ENCODE measurements at regions not wholly inside any gene's neighbourhood (a gene's known extent, or its start where the extent isn't known, plus 50 kb on each side); places are given as distances from the start of the nearest gene placed in this dataset.

GRCh38 chr13:51523082-51523518, 61.2 kb upstream of the WDFY2 start:
- no peak for TF ChIP-seq EZH2 (IDR thresholded peaks at IDR 0.05; ENCODE audit: borderline replicate concordance)
- no peak for TF ChIP-seq CTCF (IDR thresholded peaks at IDR 0.05; ENCODE audit: poor library complexity)
- TF ChIP-seq EZH2phosphoT487 (IDR thresholded peaks at IDR 0.05; ENCODE audit: low read depth, severe bottlenecking, unreplicated experiment) = no peak
- H3K4me2 ChIP-seq = no peak overlapping the region
- no peak for DNase-seq (ENCODE audit: low spot score)

GRCh38 chr13:51524312-51524711, 60.0 kb upstream of the WDFY2 start:
- Histone ChIP-seq H3K9me3 (ENCODE audit: low read depth) (no peaks in the 10 kb centered on the region), H3K36me3 (replicated peaks; ENCODE audit: insufficient read depth, low read depth) (no peaks in the 10 kb centered on the region), H3K4me3 (no peak overlapping the region), H3K27ac (peak overlapping the region; percentile 84), H4K20me1 (ENCODE audit: insufficient read depth, poor library complexity, severe bottlenecking) (no peaks in the 10 kb centered on the region), H3K9me2 (replicated peaks; ENCODE audit: insufficient read depth) (no peaks in the 10 kb centered on the region), H3K4me1 (ENCODE audit: insufficient read depth) (peaks cover 13% of the 10 kb centered on the region), H3K4me2 (peak overlapping the region; percentile 7), H2AFZ (peak overlapping the region; percentile 3), H3K79me2 (no peaks in the 10 kb centered on the region), H3K27me3 (no peaks in the 10 kb centered on the region)
- DNase-seq (ENCODE audit: low spot score) = peak; percentile 66
- TF ChIP-seq EZH2 (IDR thresholded peaks at IDR 0.05; ENCODE audit: borderline replicate concordance) (no peak), EZH2phosphoT487 (IDR thresholded peaks at IDR 0.05; ENCODE audit: low read depth, severe bottlenecking, unreplicated experiment) (no peak), CTCF (IDR thresholded peaks at IDR 0.05; ENCODE audit: poor library complexity) (no peak)
- 40% methylated on average over 4 of the region's 4 CpGs for WGBS (ENCODE audit: low lambda C conversion rate, missing lambda C conversion rate)

More at GRCh38 chr13:51523082-51523518, 61.2 kb upstream of the WDFY2 start:
- Histone ChIP-seq H3K79me2 (no peaks in the 10 kb centered on the region), H3K4me1 (ENCODE audit: insufficient read depth) (peaks cover 13% of the 10 kb centered on the region), H3K27me3 (no peaks in the 10 kb centered on the region), H3K9me2 (replicated peaks; ENCODE audit: insufficient read depth) (no peaks in the 10 kb centered on the region), H3K9me3 (ENCODE audit: low read depth) (no peaks in the 10 kb centered on the region), H3K4me3 (no peak overlapping the region), H2AFZ (no peak overlapping the region), H3K36me3 (replicated peaks; ENCODE audit: insufficient read depth, low read depth) (no peaks in the 10 kb centered on the region), H3K27ac (peak overlapping the region; percentile 56), H4K20me1 (ENCODE audit: insufficient read depth, poor library complexity, severe bottlenecking) (no peaks in the 10 kb centered on the region)
- 47% methylated on average over 4 of the region's 4 CpGs for WGBS (ENCODE audit: low lambda C conversion rate, missing lambda C conversion rate)

- H3K27me3 ChIP-seq = no peaks in the 10 kb centered on the region
- H2AFZ ChIP-seq = peak overlapping the region; percentile 3
- H3K4me3 ChIP-seq = no peak overlapping the region
- H3K27ac ChIP-seq = peak overlapping the region; percentile 84
- H3K36me3 ChIP-seq (replicated peaks; ENCODE audit: insufficient read depth, low read depth) = no peaks in the 10 kb centered on the region
- no peaks in the 10 kb centered on the region for H3K9me3 ChIP-seq (ENCODE audit: low read depth)
- H3K9me2 ChIP-seq (replicated peaks; ENCODE audit: insufficient read depth) = no peaks in the 10 kb centered on the region
- H3K4me2 ChIP-seq = peak overlapping the region; percentile 7
- 61% methylated on average over 5 of the region's 5 CpGs for WGBS (ENCODE audit: low lambda C conversion rate, missing lambda C conversion rate)
- TF ChIP-seq EZH2phosphoT487 (IDR thresholded peaks at IDR 0.05; ENCODE audit: low read depth, severe bottlenecking, unreplicated experiment) (no peak), EZH2 (IDR thresholded peaks at IDR 0.05; ENCODE audit: borderline replicate concordance) (no peak)
- DNase-seq (ENCODE audit: low spot score) = peak; percentile 19
- peaks cover 12% of the 10 kb centered on the region for H3K4me1 ChIP-seq (ENCODE audit: insufficient read depth)
- no peaks in the 10 kb centered on the region for H4K20me1 ChIP-seq (ENCODE audit: insufficient read depth, poor library complexity, severe bottlenecking)
- no peaks in the 10 kb centered on the region for H3K79me2 ChIP-seq
Observed at GRCh38 chr13:51524829-51525566, 59.3 kb upstream of the WDFY2 start.

- Histone ChIP-seq H3K4me3 (no peak overlapping the region), H2AFZ (no peak overlapping the region), H3K27ac (peak overlapping the region; percentile 84), H3K27me3 (no peaks in the 10 kb centered on the region), H3K4me1 (ENCODE audit: insufficient read depth) (peaks cover 7% of the 10 kb centered on the region), H3K9me2 (replicated peaks; ENCODE audit: insufficient read depth) (no peaks in the 10 kb centered on the region), H3K4me2 (no peak overlapping the region), H3K9me3 (ENCODE audit: low read depth) (no peaks in the 10 kb centered on the region), H3K36me3 (replicated peaks; ENCODE audit: insufficient read depth, low read depth) (no peaks in the 10 kb centered on the region), H4K20me1 (ENCODE audit: insufficient read depth, poor library complexity, severe bottlenecking) (no peaks in the 10 kb centered on the region), H3K79me2 (no peaks in the 10 kb centered on the region)
- 76% methylated on average over 5 of the region's 5 CpGs for WGBS (ENCODE audit: low lambda C conversion rate, missing lambda C conversion rate)
- TF ChIP-seq CTCF (IDR thresholded peaks at IDR 0.05; ENCODE audit: poor library complexity) (no peak), EZH2phosphoT487 (IDR thresholded peaks at IDR 0.05; ENCODE audit: low read depth, severe bottlenecking, unreplicated experiment) (no peak), EZH2 (IDR thresholded peaks at IDR 0.05; ENCODE audit: borderline replicate concordance) (no peak)
- DNase-seq (ENCODE audit: low spot score) = no peak
Observed at GRCh38 chr13:51525567-51526167, 58.6 kb upstream of the WDFY2 start.

Data from hepatocyte (in vitro differentiated cells).